Neural cell (in vitro differentiated cells): ENCODE measurements at regions not wholly inside any gene's neighbourhood (a gene's known extent, or its start where the extent isn't known, plus 50 kb on each side); places are given as distances from the start of the nearest gene placed in this dataset.

Source experiments
- H2AFZ ChIP-seq: fragments of 200-600, 300-800 bp; sonication (generic), shearing (Covaris generic); 2 replicates; pipeline ENCODE4 v1.6.0; 2014; ENCODE audit warnings: low read depth, mild to moderate bottlenecking, antibody characterized with exemption, low read length, moderate library complexity
- H3F3A ChIP-seq: fragments of 200-600 bp; shearing (Covaris generic); 2 replicates; pipeline ENCODE4 v1.6.1; 2016; ENCODE audit warnings: mild to moderate bottlenecking, moderate library complexity, mixed read lengths, antibody characterized with exemption, low read length; ENCODE audit not compliant: insufficient read depth, poor library complexity, severe bottlenecking
- H3K27ac ChIP-seq: fragments of 200-600, 300-800 bp; sonication (generic), shearing (Covaris generic); 2 replicates; pipeline ENCODE4 v1.5.1; 2014; ENCODE audit warnings: mild to moderate bottlenecking, low read length, moderate library complexity
- H3K27me3 ChIP-seq: fragments of 300-800, 200-600 bp; sonication (generic), shearing (Covaris generic); 2 replicates; pipeline ENCODE4 v1.6.0; 2014; ENCODE audit warnings: mild to moderate bottlenecking, low read depth, low read length, moderate library complexity; ENCODE audit not compliant: insufficient read depth
- H3K36me3 ChIP-seq: fragments of 300-800, 200-600 bp; sonication (generic), shearing (Covaris generic); 2 replicates; pipeline ENCODE4 v1.5.1; 2014; ENCODE audit warnings: mild to moderate bottlenecking, antibody characterized with exemption, low read length, moderate library complexity; ENCODE audit not compliant: insufficient read depth
- H3K4me2 ChIP-seq: fragments of 300-800, 200-600 bp; sonication (generic), shearing (Covaris generic); 2 replicates; pipeline ENCODE4 v1.6.0; 2014; ENCODE audit warnings: mild to moderate bottlenecking, low read length
- H3K4me3 ChIP-seq: fragments of 300-800, 200-600 bp; sonication (generic), shearing (Covaris generic); 2 replicates; pipeline ENCODE4 v1.5.1; 2014; ENCODE audit warnings: mild to moderate bottlenecking, low read length, moderate library complexity
- H3K79me2 ChIP-seq: fragments of 200-600 bp; shearing (Covaris generic); replicated peaks from 2 replicates; pipeline ENCODE4 v1.6.0; 2014; ENCODE audit warnings: mild to moderate bottlenecking, low read length, moderate library complexity; ENCODE audit not compliant: insufficient read depth
- H3K9ac ChIP-seq: fragments of 300-800, 200-600 bp; sonication (generic), shearing (Covaris generic); 2 replicates; pipeline ENCODE4 v1.6.1; 2016; ENCODE audit warnings: mild to moderate bottlenecking, low read length, mixed read lengths
- H3K9me2 ChIP-seq: fragments of 200-600 bp; shearing (Covaris generic); 2 replicates; pipeline ENCODE4 v1.6.1; 2016; ENCODE audit warnings: mild to moderate bottlenecking, low read length, mixed read lengths; ENCODE audit not compliant: insufficient read depth
- H3K9me3 ChIP-seq: fragments of 200-600, 300-800 bp; sonication (generic), shearing (Covaris generic); 2 replicates; pipeline ENCODE4 v1.6.1; 2016; ENCODE audit warnings: mild to moderate bottlenecking, mixed run types, low read length, moderate library complexity, mixed read lengths
- H4K20me1 ChIP-seq: fragments of 200-600 bp; shearing (Covaris generic); 2 replicates; pipeline ENCODE4 v1.6.1; 2016; ENCODE audit warnings: mild to moderate bottlenecking, mixed run types; ENCODE audit not compliant: insufficient read depth
- EP300 ChIP-seq: fragments of 450-650 bp; conservative IDR thresholded peaks from 2 replicates; pipeline ENCODE4 v1.6.1; 2014; ENCODE audit warnings: antibody characterized with exemption, mild to moderate bottlenecking, moderate library complexity; ENCODE audit not compliant: poor library complexity, severe bottlenecking
- EZH2 ChIP-seq: fragments of 200-600, 300-800 bp; shearing (Covaris generic), sonication (generic); IDR thresholded peaks from 2 replicates; pipeline ENCODE4 v1.6.1; 2014; ENCODE audit warnings: antibody characterized with exemption, low read length, borderline replicate concordance, mild to moderate bottlenecking; ENCODE audit not compliant: insufficient read depth, poor library complexity, severe bottlenecking
- MXI1 ChIP-seq: fragments of 450-650 bp; conservative IDR thresholded peaks from 2 replicates; pipeline ENCODE4 v1.6.1; 2014; ENCODE audit warnings: antibody characterized with exemption, mild to moderate bottlenecking; ENCODE audit not compliant: poor library complexity, severe bottlenecking
- POLR2AphosphoS5 ChIP-seq: IDR thresholded peaks from 2 replicates; pipeline ENCODE4 v1.6.1; 2012
- RAD21 ChIP-seq: fragments of 450-650 bp; conservative IDR thresholded peaks from 2 replicates; pipeline ENCODE4 v1.6.1; 2014; ENCODE audit warnings: antibody characterized with exemption, mild to moderate bottlenecking, moderate library complexity
- SMC3 ChIP-seq: fragments of 450-650 bp; conservative IDR thresholded peaks from 2 replicates; pipeline ENCODE4 v1.6.1; 2014; ENCODE audit warnings: antibody characterized with exemption, mild to moderate bottlenecking, moderate library complexity; ENCODE audit not compliant: poor library complexity
- TAF1 ChIP-seq: IDR thresholded peaks from 2 replicates; pipeline ENCODE4 v1.6.1; 2012; ENCODE audit warnings: low read depth
- TF ChIP-seq, protein P1 (sequence below): IDR thresholded peaks from 2 replicates; pipeline ENCODE4 v1.6.1; 2012; ENCODE audit warnings: borderline replicate concordance
- TF ChIP-seq, protein P2 (sequence below): fragments of 450-650 bp; IDR thresholded peaks from 2 replicates; pipeline ENCODE4 v1.5.1; 2014; ENCODE audit warnings: antibody characterized with exemption, mild to moderate bottlenecking, moderate library complexity; ENCODE audit not compliant: poor library complexity, severe bottlenecking

DNA sequence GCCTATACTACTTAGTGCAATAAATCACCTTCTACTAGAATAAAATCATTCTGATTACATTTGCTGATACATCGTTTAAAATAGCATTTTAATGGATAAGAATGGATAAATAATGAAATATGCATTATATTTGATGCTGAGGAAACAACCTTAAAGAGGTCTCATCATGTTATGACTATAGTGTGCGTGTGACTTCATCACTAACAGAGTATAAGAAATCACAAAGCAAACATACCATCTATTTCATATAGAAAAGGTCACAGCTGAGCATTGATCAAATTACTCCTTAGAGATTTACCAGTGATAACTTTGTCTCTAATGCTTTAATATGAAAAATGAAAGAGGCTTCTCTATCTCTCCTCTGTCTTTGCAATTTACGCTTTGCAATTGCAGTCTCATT lies 1620.3 kb upstream of the SLC10A2 start:
- H3K9me3 ChIP-seq, result no peaks in the 10 kb centered on the region
- H3K79me2 ChIP-seq, result no peaks in the 10 kb centered on the region
- TF ChIP-seq TAF1 (no peak), MXI1 (no peak), EZH2 (no peak), RAD21 (no peak), POLR2AphosphoS5 (no peak), SMC3 (no peak), EP300 (no peak)
- TF ChIP-seq, protein P1, sequence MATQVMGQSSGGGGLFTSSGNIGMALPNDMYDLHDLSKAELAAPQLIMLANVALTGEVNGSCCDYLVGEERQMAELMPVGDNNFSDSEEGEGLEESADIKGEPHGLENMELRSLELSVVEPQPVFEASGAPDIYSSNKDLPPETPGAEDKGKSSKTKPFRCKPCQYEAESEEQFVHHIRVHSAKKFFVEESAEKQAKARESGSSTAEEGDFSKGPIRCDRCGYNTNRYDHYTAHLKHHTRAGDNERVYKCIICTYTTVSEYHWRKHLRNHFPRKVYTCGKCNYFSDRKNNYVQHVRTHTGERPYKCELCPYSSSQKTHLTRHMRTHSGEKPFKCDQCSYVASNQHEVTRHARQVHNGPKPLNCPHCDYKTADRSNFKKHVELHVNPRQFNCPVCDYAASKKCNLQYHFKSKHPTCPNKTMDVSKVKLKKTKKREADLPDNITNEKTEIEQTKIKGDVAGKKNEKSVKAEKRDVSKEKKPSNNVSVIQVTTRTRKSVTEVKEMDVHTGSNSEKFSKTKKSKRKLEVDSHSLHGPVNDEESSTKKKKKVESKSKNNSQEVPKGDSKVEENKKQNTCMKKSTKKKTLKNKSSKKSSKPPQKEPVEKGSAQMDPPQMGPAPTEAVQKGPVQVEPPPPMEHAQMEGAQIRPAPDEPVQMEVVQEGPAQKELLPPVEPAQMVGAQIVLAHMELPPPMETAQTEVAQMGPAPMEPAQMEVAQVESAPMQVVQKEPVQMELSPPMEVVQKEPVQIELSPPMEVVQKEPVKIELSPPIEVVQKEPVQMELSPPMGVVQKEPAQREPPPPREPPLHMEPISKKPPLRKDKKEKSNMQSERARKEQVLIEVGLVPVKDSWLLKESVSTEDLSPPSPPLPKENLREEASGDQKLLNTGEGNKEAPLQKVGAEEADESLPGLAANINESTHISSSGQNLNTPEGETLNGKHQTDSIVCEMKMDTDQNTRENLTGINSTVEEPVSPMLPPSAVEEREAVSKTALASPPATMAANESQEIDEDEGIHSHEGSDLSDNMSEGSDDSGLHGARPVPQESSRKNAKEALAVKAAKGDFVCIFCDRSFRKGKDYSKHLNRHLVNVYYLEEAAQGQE, result no peak
- TF ChIP-seq, protein P2, sequence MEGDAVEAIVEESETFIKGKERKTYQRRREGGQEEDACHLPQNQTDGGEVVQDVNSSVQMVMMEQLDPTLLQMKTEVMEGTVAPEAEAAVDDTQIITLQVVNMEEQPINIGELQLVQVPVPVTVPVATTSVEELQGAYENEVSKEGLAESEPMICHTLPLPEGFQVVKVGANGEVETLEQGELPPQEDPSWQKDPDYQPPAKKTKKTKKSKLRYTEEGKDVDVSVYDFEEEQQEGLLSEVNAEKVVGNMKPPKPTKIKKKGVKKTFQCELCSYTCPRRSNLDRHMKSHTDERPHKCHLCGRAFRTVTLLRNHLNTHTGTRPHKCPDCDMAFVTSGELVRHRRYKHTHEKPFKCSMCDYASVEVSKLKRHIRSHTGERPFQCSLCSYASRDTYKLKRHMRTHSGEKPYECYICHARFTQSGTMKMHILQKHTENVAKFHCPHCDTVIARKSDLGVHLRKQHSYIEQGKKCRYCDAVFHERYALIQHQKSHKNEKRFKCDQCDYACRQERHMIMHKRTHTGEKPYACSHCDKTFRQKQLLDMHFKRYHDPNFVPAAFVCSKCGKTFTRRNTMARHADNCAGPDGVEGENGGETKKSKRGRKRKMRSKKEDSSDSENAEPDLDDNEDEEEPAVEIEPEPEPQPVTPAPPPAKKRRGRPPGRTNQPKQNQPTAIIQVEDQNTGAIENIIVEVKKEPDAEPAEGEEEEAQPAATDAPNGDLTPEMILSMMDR, result no peak

DNA sequence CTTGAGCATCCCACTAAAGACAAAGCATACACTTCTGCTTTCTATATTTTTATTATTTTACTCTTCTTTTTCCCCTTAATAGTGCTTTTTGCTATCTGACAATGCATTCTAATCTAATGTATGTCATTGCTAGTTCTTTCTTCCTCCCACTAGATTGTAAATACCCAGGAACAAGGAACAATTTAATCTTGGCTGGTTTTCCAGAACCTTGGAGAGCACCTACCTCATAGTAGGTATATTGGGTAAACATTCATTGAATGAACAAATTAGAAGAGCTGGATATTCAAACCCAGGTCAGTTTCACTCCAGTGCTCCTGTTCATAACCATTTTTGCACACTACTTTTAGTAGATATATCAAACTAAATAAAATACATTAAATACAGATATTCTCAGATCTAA lies 1617.6 kb upstream of the SLC10A2 start:
- H3K4me3 ChIP-seq, result no peak overlapping the region
- no peak overlapping the region for H3K27ac ChIP-seq
- no peak overlapping the region for H3K4me2 ChIP-seq
- no peaks in the 10 kb centered on the region for H4K20me1 ChIP-seq
- no peaks in the 10 kb centered on the region for H3F3A ChIP-seq
- H3K36me3 ChIP-seq, result no peaks in the 10 kb centered on the region
- TF ChIP-seq RAD21, result no peak
- TF ChIP-seq, protein P1, result no peak
- TF ChIP-seq TAF1, result no peak
- no peak for TF ChIP-seq POLR2AphosphoS5
- no peak for TF ChIP-seq SMC3
- TF ChIP-seq EZH2, result no peak
- no peak for TF ChIP-seq EP300
- TF ChIP-seq MXI1, result no peak
- TF ChIP-seq, protein P2, result no peak
- H3K9ac ChIP-seq, result no peak overlapping the region
- no peaks in the 10 kb centered on the region for H3K27me3 ChIP-seq
- H3K9me2 ChIP-seq, result no peaks in the 10 kb centered on the region
- H3K79me2 ChIP-seq, result no peaks in the 10 kb centered on the region
- H3K9me3 ChIP-seq, result no peaks in the 10 kb centered on the region
- H2AFZ ChIP-seq, result no peak overlapping the region

More for the DNA sequence above, 1620.3 kb upstream of the SLC10A2 start:
- H3K27ac ChIP-seq, result no peak overlapping the region
- H3K4me2 ChIP-seq, result no peak overlapping the region
- H4K20me1 ChIP-seq, result no peaks in the 10 kb centered on the region
- H3K9ac ChIP-seq, result no peak overlapping the region
- no peaks in the 10 kb centered on the region for H3K9me2 ChIP-seq
- H2AFZ ChIP-seq, result no peak overlapping the region
- no peaks in the 10 kb centered on the region for H3K27me3 ChIP-seq
- no peaks in the 10 kb centered on the region for H3K36me3 ChIP-seq
- H3F3A ChIP-seq, result no peaks in the 10 kb centered on the region
- no peak overlapping the region for H3K4me3 ChIP-seq
